Mucosa of rectum (tissue), 2 donors: ENCODE measurements at regions not wholly inside any gene's neighbourhood (a gene's known extent, or its start where the extent isn't known, plus 50 kb on each side); places are given as distances from the start of the nearest gene placed in this dataset.
"Not testable (repeated sequence)": the region's sequence is repeated elsewhere in the genome, so short reads cannot be mapped to it uniquely, and the experiment has no call there.

Source experiments
- H3K27ac ChIP-seq, 2 donors: one replicate each; pipeline ENCODE4 v1.7.0; 2013; ENCODE audit warnings: inconsistent platforms in 2 of 2, low read depth in 2 of 2, low read length in 2 of 2
- H3K27me3 ChIP-seq, 2 donors: one replicate each; pipeline ENCODE4 v1.7.0; 2013; ENCODE audit warnings: low read length in 2 of 2; ENCODE audit not compliant: control insufficient read depth in 2 of 2, insufficient read depth in 2 of 2
- H3K36me3 ChIP-seq, 2 donors: one replicate each; pipeline ENCODE4 v1.7.0; 2013; ENCODE audit warnings: low read length in 2 of 2; ENCODE audit not compliant: control insufficient read depth in 2 of 2, insufficient read depth in 2 of 2
- H3K4me1 ChIP-seq, 2 donors: one replicate each; pipeline ENCODE4 v1.7.0; 2013; ENCODE audit warnings: low read length in 2 of 2, mild to moderate bottlenecking in 1 of 2; ENCODE audit not compliant: control insufficient read depth in 2 of 2, insufficient read depth in 2 of 2
- H3K4me3 ChIP-seq, 2 donors: one replicate each; pipeline ENCODE4 v1.7.0; 2013; ENCODE audit warnings: low read length in 2 of 2
- H3K9ac ChIP-seq, 2 donors: one replicate each; pipeline ENCODE4 v1.7.0; 2013; ENCODE audit warnings: low read length in 2 of 2, low read depth in 1 of 2, mild to moderate bottlenecking in 1 of 2
- H3K9me3 ChIP-seq, 2 donors: one replicate each; pipeline ENCODE4 v1.7.0; 2013; ENCODE audit warnings: low read length in 2 of 2; ENCODE audit not compliant: control insufficient read depth in 2 of 2
- donor health status: healthy.
- donor health status: Normal muscosa, but diverticular disease.

DNA sequence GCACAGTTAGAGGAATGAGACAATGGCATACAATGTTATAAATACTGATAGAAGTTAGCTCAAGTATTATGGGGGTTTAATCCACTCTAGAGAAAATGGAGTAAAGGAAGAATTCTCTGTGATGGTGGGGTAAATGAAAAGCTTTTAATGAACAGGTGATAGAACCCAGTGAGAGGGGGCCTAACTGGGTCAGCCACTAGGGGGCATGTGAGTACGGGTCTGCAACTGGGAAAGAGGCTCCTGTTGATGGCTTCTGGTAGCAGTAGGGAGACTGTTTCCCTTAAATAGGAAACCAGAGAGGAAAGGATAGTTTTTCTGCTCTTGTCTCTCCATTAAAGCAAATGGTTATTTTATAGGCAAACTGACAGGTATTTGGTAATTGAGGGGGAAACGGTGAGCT lies 132.8 kb upstream of the GPR101 start:
- Histone ChIP-seq H3K4me1 (no peaks in the 10 kb centered on the region), H3K9ac (no peak overlapping the region), H3K36me3 (no peaks in the 10 kb centered on the region), H3K27ac (no peak overlapping the region), H3K27me3 (no peaks in the 10 kb centered on the region), H3K9me3 (no peaks in the 10 kb centered on the region), H3K4me3 (no peak overlapping the region)

DNA sequence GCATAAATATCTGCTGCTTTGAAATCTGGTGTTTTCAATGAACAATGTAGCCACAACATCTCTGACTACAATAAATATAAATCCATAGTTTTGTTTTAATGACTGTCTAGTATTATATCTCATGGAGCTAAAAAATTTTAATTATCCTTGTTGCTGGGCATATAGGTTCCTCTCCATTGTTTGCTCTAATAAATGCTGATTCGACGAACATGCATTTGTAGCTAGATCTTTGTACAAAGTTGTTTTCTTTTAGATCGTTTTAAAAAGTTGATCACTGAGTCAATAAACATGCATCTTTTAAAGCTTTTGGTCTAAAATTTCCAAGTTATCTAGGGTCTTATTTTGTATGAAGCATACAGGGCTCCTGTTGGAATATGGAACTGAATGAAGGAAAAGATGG lies 130.5 kb upstream of the GPR101 start:
- no peak overlapping the region for H3K4me3 ChIP-seq
- H3K9ac ChIP-seq: no peak overlapping the region
- H3K36me3 ChIP-seq: no peaks in the 10 kb centered on the region
- no peak overlapping the region for H3K27ac ChIP-seq
- no peaks in the 10 kb centered on the region for H3K4me1 ChIP-seq
- no peaks in the 10 kb centered on the region for H3K27me3 ChIP-seq
- H3K9me3 ChIP-seq: no peaks in the 10 kb centered on the region

DNA sequence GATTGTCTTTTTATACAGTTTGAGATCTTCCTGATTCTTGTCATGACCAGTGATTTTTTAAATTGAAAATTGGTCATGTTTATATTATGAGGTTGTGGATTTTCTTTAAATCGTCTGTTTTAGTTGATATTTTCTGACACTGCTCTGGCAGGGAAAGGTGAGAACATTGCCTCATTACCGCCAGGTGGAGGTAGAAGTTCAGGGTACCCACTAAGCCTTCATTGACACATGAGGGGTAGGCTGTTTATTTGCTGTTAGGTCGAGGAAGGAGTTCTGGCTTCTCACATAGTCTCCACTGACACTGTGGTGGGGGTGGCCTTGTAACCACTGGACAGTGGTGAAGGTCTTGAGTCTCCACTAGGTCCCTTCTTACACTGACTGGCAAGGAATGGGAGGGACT lies 117.6 kb upstream of the GPR101 start:
- H3K36me3 ChIP-seq: no peaks in the 10 kb centered on the region
- H3K27me3 ChIP-seq: no peaks in the 10 kb centered on the region
- no peak overlapping the region for H3K9ac ChIP-seq
- no peaks in the 10 kb centered on the region for H3K4me1 ChIP-seq
- no peak overlapping the region for H3K27ac ChIP-seq
- H3K9me3 ChIP-seq: no peaks in the 10 kb centered on the region
- H3K4me3 ChIP-seq: no peak overlapping the region

DNA sequence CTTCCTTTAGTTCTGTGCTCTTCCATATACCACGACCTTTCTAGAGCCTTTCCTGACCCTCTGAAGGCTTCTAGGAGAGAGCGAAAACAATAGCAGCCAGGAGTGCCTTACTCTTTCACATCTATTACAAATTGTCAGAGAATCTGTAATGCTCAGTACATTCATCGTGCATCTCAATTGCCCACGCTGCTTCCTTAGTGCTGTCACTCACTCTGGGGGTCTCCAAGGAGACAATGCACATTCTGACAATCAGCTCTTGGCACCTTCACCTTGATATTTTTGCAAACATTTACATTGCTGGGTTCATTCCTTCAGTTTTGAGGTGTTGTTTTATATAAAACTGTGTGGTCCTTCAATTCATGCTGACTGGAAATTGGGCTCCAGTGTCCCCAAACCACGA lies 110.1 kb upstream of the GPR101 start:
- Histone ChIP-seq H3K27me3 (no peaks in the 10 kb centered on the region), H3K4me3 (no peak overlapping the region), H3K9me3 (peaks cover 0 to 2% of the 10 kb centered on the region in 2 donors), H3K4me1 (no peaks in the 10 kb centered on the region), H3K27ac (no peak overlapping the region), H3K9ac (no peak overlapping the region), H3K36me3 (no peaks in the 10 kb centered on the region)

GRCh38 chrX:137122651-137123050 lies 88.9 kb upstream of the GPR101 start:
- H3K4me3 ChIP-seq, H3K36me3 ChIP-seq, H3K9ac ChIP-seq, H3K27me3 ChIP-seq, H3K9me3 ChIP-seq, H3K27ac ChIP-seq, H3K4me1 ChIP-seq: not testable (repeated sequence)

- Histone ChIP-seq H3K9ac (no peak overlapping the region), H3K27ac (no peak overlapping the region), H3K4me1 (no peaks in the 10 kb centered on the region), H3K9me3 (no peaks in the 10 kb centered on the region), H3K4me3 (no peak overlapping the region), H3K36me3 (no peaks in the 10 kb centered on the region), H3K27me3 (no peaks in the 10 kb centered on the region)
Measured at GRCh38 chrX:137119049-137119448, 85.3 kb upstream of the GPR101 start.

DNA sequence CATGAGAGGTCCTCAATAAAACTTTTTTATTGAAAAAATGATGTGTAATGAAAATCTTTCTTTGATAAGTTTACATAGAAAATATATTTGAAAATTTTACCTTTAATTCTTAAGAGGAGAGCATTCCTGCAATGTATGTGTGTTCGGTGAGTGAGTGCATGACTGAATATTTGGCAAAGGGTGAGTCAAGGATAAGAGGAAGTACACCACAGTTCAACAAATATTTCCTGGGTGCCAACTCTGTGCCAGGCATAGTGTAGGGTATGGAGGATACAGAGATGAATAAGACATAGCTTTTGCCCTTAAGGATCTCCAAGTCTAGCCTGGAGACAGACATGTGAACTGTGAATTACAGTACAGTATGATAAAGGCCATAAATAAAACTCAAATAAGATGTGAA lies 84.7 kb upstream of the GPR101 start:
- Histone ChIP-seq H3K9ac (no peak overlapping the region), H3K36me3 (no peaks in the 10 kb centered on the region), H3K4me1 (no peaks in the 10 kb centered on the region), H3K27me3 (no peaks in the 10 kb centered on the region), H3K27ac (no peak overlapping the region), H3K9me3 (no peaks in the 10 kb centered on the region), H3K4me3 (no peak overlapping the region)

DNA sequence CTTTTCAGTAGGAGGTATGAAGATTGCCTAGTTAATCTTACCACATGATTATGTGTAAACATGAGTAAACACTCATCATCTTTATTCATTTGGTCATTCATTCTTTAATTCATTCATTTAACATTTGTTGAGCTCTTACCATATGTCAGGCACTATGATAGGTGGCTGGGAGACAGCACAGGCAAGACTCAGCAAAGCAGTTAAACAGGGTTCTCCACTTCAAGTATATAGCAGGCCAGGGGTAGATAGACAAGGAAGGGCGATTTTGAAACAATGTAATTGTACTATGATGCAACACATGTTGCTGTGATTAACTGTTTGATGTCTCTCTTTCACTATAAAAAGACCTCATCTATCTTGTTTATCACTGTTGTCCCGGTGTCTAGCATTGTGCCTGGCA lies 84.3 kb upstream of the GPR101 start:
- H3K36me3 ChIP-seq: no peaks in the 10 kb centered on the region
- H3K4me3 ChIP-seq: no peak overlapping the region
- no peak overlapping the region for H3K27ac ChIP-seq
- H3K4me1 ChIP-seq: no peaks in the 10 kb centered on the region
- H3K27me3 ChIP-seq: no peaks in the 10 kb centered on the region
- H3K9ac ChIP-seq: no peak overlapping the region
- no peaks in the 10 kb centered on the region for H3K9me3 ChIP-seq

- H3K27ac ChIP-seq, H3K9me3 ChIP-seq, H3K4me1 ChIP-seq, H3K9ac ChIP-seq, H3K27me3 ChIP-seq, H3K4me3 ChIP-seq, H3K36me3 ChIP-seq: not testable (repeated sequence)
Measured at GRCh38 chrX:137107877-137108276, 74.1 kb upstream of the GPR101 start.

- no peaks in the 10 kb centered on the region for H3K27me3 ChIP-seq
- no peaks in the 10 kb centered on the region for H3K4me1 ChIP-seq
- no peaks in the 10 kb centered on the region for H3K36me3 ChIP-seq
- H3K27ac ChIP-seq: no peak overlapping the region
- H3K9ac ChIP-seq: no peak overlapping the region
- no peaks in the 10 kb centered on the region for H3K9me3 ChIP-seq
- no peak overlapping the region for H3K4me3 ChIP-seq
Measured at GRCh38 chrX:137101273-137101990, 67.6 kb upstream of the GPR101 start.
